Left lung (tissue), 4 donors: ENCODE measurements at regions not wholly inside any gene's neighbourhood (a gene's known extent, or its start where the extent isn't known, plus 50 kb on each side); places are given as distances from the start of the nearest gene placed in this dataset.

Source experiments
- ATAC-seq: fragments of 200-7000 bp; cut with Tn5 transposase; one replicate; pipeline ENCODE4 v1.9.1; 2020; ENCODE audit warnings: moderate library complexity
- DNase-seq, 4 donors: peaks; one replicate each; pipeline ENCODE4 v3.0.0-alpha.2; 2013 to 2020
- H3K27ac ChIP-seq, 2 donors: fragments of 200-600 bp; sonication (generic) in 1 of 2; one replicate each; pipeline versions ENCODE4 v1.5.0 to v1.8.0; 2020 to 2021
- H3K27me3 ChIP-seq, 2 donors: fragments of 200-600 bp; sonication (generic) in 1 of 2; one replicate each; pipeline versions ENCODE4 v1.5.0 to v1.8.0; 2020 to 2021
- H3K36me3 ChIP-seq, 2 donors: fragments of 200-600 bp; sonication (generic) in 1 of 2; one replicate each; pipeline versions ENCODE4 v1.5.0 to v1.8.0; 2020 to 2021
- H3K4me1 ChIP-seq, 2 donors: fragments of 200-600 bp; one replicate each; pipeline ENCODE4 v1.8.0; 2021
- H3K4me3 ChIP-seq, 2 donors: fragments of 200-600 bp; sonication (generic) in 1 of 2; one replicate each; pipeline versions ENCODE4 v1.5.0 to v1.8.0; 2020 to 2021; ENCODE audit warnings: mild to moderate bottlenecking in 1 of 2
- H3K9me3 ChIP-seq, 2 donors: fragments of 200-600 bp; sonication (generic) in 1 of 2; one replicate each; pipeline versions ENCODE4 v1.5.0 to v1.8.0; 2020 to 2021
- intact Hi-C, 2 donors: fragments of 100-400 bp; cut with DNase I; formaldehyde crosslinking; loops; one replicate each; pipeline versions ENCODE4 v1.11.2 to v1.14.2; 2022
- TF ChIP-seq, protein P1 (sequence below), 2 donors: fragments of 200-600 bp; sonication (generic) in 1 of 2; IDR thresholded peaks; one replicate each; pipeline versions ENCODE4 v1.5.0 to v1.8.0; 2021; ENCODE audit warnings: antibody characterized with exemption in 2 of 2
- donor health status: DM: no; HTN: yes; CAD: no.
- donor health status: DM: no; HTN: no; CAD: no.

DNA sequence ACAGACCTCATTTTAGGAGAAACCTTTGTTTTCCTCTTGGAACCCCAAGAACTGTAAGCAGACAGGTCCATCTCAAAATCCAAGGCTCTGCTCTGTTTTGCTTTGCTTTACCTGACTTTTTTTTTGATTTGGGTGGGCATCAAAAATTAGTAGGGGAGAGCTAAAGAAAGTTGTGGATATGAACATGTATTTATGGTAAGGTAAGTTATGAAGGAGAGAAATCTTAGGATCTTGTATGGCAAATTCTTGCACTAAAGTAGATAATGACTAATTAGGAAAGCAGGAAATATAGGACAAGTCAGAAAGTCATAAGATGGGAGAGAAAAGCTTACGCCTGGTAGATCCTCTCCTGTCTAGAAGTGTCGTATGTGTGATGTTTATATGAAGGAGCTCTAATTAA lies 116.1 kb upstream of the VPREB1 start:
- H3K27ac ChIP-seq = no peak overlapping the region
- no peaks in the 10 kb centered on the region for H3K9me3 ChIP-seq
- intact Hi-C loops = no loop called here
- H3K4me3 ChIP-seq = no peak overlapping the region
- H3K4me1 ChIP-seq = no peaks in the 10 kb centered on the region
- ATAC-seq = no peak
- peaks cover 0 to 14% of the 10 kb centered on the region in 2 donors for H3K27me3 ChIP-seq
- TF ChIP-seq, protein P1, sequence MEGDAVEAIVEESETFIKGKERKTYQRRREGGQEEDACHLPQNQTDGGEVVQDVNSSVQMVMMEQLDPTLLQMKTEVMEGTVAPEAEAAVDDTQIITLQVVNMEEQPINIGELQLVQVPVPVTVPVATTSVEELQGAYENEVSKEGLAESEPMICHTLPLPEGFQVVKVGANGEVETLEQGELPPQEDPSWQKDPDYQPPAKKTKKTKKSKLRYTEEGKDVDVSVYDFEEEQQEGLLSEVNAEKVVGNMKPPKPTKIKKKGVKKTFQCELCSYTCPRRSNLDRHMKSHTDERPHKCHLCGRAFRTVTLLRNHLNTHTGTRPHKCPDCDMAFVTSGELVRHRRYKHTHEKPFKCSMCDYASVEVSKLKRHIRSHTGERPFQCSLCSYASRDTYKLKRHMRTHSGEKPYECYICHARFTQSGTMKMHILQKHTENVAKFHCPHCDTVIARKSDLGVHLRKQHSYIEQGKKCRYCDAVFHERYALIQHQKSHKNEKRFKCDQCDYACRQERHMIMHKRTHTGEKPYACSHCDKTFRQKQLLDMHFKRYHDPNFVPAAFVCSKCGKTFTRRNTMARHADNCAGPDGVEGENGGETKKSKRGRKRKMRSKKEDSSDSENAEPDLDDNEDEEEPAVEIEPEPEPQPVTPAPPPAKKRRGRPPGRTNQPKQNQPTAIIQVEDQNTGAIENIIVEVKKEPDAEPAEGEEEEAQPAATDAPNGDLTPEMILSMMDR (IDR thresholded peaks at IDR 0.05) = no peak
- no peaks in the 10 kb centered on the region for H3K36me3 ChIP-seq
- DNase-seq = no peak

DNA sequence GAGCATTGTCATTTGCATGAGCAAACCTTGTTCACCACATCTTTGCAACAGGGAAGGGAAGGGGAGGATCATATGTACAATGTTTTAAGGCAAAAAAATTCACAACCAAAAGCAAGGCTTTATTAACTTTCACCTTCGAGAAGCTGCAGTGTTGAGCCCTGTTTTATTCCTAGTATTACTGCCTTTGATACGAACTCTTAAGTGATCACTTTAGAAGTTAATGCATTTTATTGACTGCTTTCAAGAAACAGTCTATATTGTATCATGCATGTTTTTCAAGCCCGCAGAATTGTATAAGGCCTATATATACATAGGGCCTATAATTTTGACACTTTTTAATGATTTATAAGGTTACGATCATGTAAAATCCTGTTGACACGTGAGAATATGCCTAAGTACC lies 117.5 kb upstream of the VPREB1 start:
- H3K4me3 ChIP-seq = no peak overlapping the region
- no peaks in the 10 kb centered on the region for H3K9me3 ChIP-seq
- DNase-seq (no peak), ATAC-seq (no peak)
- peaks cover 0 to 23% of the 10 kb centered on the region in 2 donors for H3K27me3 ChIP-seq
- no peak overlapping the region for H3K27ac ChIP-seq
- no peaks in the 10 kb centered on the region for H3K4me1 ChIP-seq
- intact Hi-C loops = no loop called here
- H3K36me3 ChIP-seq = no peaks in the 10 kb centered on the region
- TF ChIP-seq, protein P1 (IDR thresholded peaks at IDR 0.05) = no peak

DNA sequence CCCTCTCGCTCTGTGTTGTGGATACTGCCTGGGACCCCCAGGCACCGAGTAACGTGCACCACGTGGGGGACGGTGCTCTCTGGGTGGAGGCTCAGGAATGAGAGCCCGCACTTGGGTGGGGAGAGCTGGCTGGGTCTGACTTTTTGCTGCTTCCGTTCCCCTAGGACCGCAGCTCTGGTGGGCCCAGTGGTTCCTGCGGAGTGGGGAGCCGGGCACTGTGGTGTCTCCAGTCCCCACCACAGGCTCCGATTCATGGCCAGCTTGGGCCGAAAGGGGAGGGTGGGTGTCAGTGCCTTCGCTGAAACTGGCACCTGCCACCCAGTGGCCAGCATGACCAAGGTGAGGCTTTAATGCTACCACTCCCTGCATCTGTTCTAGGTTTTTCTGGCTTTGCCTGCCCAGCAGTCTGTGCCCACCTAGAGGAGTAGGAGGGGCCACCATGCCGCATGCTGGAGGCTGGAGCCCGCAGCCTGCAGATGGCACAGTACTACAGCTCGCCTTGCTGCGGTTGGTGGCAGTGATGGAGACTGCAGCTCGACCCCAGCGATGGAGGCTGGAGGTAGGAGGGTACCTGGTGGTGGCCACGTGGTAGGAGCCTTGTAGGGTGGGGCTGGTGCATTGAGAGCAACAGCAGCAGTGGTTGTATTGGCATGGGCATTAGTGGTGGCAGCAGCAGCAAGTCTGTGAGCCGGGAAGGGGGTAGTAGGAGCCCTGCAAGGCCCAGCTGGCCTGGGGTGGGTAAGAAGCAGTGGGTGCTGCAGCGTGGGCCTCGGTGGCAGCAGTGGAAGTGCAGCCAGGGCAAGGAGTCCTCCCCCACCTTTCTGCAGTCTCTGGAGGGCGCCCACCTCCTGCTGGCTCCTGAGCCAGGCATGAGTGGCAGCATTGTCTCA lies 118.8 kb upstream of the VPREB1 start:
- DNase-seq (peak in 1 of 4 donors; percentile 54), ATAC-seq (no peak)
- no peak overlapping the region for H3K27ac ChIP-seq
- H3K36me3 ChIP-seq = no peaks in the 10 kb centered on the region
- no peaks in the 10 kb centered on the region for H3K9me3 ChIP-seq
- H3K4me3 ChIP-seq = no peak overlapping the region
- intact Hi-C loops = no loop called here
- TF ChIP-seq, protein P1 (IDR thresholded peaks at IDR 0.05) = no peak
- H3K27me3 ChIP-seq = peaks cover 0 to 23% of the 10 kb centered on the region in 2 donors
- H3K4me1 ChIP-seq = no peaks in the 10 kb centered on the region

DNA sequence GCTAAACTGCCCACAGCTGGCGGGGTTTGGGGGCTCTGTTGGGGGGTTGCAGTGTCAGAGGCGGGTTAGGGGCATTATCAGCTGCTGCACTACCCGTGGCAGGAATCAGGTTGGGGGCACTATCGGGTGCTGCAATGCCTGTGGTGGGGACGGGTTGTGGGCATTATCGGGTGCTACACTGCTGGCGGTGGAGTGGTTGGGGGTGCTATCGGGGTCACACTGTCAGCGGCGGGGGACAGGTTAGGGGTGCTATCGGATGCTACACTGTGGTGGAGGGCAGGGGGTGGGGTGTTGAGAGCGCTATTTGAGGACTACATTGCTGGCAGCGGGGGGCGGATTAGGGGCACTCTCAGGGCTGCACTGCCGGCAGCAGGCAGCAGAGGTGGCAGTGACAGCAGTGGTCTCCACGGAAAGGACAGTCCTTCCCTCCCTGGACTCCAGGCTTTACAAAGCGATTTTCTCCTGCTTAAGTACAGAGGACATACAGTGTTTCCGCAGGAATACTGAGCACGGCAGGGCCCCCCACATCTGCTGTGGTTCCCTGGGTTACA lies 119.5 kb upstream of the VPREB1 start:
- Histone ChIP-seq H3K27me3 (peaks cover 0 to 23% of the 10 kb centered on the region in 2 donors), H3K36me3 (no peaks in the 10 kb centered on the region), H3K4me3 (no peak overlapping the region), H3K27ac (no peak overlapping the region), H3K9me3 (no peaks in the 10 kb centered on the region), H3K4me1 (no peaks in the 10 kb centered on the region)
- TF ChIP-seq, protein P1 (IDR thresholded peaks at IDR 0.05) = no peak
- DNase-seq (peak in 1 of 4 donors; percentile 40), ATAC-seq (no peak)
- intact Hi-C loops = no loop called here

DNA sequence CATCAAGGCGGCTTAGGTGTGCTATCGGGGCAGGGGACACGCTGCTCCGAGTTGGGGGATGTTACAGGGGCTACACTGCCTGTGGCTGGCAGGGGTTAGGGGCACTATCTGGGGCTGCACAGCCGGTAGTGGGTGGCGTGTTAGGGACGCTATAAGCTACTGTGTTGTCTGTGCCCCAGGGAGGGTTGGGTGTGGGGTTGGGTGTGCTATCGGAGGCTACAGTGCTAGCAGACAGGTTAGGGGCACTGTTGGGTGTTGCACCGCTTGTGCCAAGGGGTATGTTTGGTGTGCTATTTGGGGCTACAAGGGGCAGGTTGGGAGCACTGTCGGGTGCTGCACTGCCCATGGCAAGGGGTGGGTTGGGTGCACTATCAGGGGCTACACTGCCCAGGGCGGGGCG lies 120.2 kb upstream of the VPREB1 start:
- DNase-seq (no peak), ATAC-seq (no peak)
- Histone ChIP-seq H3K36me3 (no peaks in the 10 kb centered on the region), H3K27ac (no peak overlapping the region), H3K27me3 (peaks cover 0 to 28% of the 10 kb centered on the region in 2 donors), H3K4me1 (no peaks in the 10 kb centered on the region), H3K9me3 (no peaks in the 10 kb centered on the region), H3K4me3 (no peak overlapping the region)
- TF ChIP-seq, protein P1 (IDR thresholded peaks at IDR 0.05) = no peak
- intact Hi-C loops = no loop called here
